Hepatocyte (in vitro differentiated cells): ENCODE measurements at regions not wholly inside any gene's neighbourhood (a gene's known extent, or its start where the extent isn't known, plus 50 kb on each side); places are given as distances from the start of the nearest gene placed in this dataset.

ENCODE experiments used
- EZH2 ChIP-seq: fragments of 200-600 bp; sonication (generic); IDR thresholded peaks from 2 replicates; pipeline ENCODE4 v1.6.1; 2016; ENCODE audit warnings: antibody characterized with exemption, mild to moderate bottlenecking, borderline replicate concordance
- EZH2phosphoT487 ChIP-seq: fragments of 200-600 bp; sonication (generic); IDR thresholded peaks from one replicate; pipeline ENCODE4 v1.6.1; 2018; ENCODE audit warnings: antibody characterized with exemption, mild to moderate bottlenecking, low read depth, moderate library complexity; ENCODE audit not compliant: unreplicated experiment, severe bottlenecking
- TF ChIP-seq, protein P1 (sequence below): fragments of 200-600 bp; sonication (generic); IDR thresholded peaks from 2 replicates; pipeline ENCODE4 v1.5.1; 2016; ENCODE audit warnings: antibody characterized with exemption, mild to moderate bottlenecking; ENCODE audit not compliant: poor library complexity

DNA sequence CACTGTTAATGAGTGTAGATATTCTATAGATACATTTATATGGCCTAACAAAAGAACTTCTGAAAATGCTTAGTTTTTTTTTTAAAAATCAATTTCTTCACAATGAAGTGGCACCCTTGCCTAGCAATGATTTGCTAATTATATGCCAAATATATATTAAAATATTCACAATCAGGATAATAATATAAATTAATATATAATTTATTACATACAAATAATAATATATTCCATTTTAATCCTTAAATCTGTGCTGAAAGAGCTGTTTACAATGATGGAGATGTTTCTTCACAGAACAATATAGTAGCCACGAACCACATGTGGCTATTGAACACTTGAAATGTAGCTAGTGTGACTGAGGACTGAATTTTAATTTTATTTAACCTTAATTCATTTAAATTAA is 648.4 kb upstream of the GBE1 start:
- TF ChIP-seq, protein P1, sequence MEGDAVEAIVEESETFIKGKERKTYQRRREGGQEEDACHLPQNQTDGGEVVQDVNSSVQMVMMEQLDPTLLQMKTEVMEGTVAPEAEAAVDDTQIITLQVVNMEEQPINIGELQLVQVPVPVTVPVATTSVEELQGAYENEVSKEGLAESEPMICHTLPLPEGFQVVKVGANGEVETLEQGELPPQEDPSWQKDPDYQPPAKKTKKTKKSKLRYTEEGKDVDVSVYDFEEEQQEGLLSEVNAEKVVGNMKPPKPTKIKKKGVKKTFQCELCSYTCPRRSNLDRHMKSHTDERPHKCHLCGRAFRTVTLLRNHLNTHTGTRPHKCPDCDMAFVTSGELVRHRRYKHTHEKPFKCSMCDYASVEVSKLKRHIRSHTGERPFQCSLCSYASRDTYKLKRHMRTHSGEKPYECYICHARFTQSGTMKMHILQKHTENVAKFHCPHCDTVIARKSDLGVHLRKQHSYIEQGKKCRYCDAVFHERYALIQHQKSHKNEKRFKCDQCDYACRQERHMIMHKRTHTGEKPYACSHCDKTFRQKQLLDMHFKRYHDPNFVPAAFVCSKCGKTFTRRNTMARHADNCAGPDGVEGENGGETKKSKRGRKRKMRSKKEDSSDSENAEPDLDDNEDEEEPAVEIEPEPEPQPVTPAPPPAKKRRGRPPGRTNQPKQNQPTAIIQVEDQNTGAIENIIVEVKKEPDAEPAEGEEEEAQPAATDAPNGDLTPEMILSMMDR = no peak
- no peak for TF ChIP-seq EZH2
- TF ChIP-seq EZH2phosphoT487 = no peak
